ENCODE measurements at regions not wholly inside any gene's neighbourhood (a gene's known extent, or its start where the extent isn't known, plus 50 kb on each side); places are given as distances from the start of the nearest gene placed in this dataset.

DNA sequence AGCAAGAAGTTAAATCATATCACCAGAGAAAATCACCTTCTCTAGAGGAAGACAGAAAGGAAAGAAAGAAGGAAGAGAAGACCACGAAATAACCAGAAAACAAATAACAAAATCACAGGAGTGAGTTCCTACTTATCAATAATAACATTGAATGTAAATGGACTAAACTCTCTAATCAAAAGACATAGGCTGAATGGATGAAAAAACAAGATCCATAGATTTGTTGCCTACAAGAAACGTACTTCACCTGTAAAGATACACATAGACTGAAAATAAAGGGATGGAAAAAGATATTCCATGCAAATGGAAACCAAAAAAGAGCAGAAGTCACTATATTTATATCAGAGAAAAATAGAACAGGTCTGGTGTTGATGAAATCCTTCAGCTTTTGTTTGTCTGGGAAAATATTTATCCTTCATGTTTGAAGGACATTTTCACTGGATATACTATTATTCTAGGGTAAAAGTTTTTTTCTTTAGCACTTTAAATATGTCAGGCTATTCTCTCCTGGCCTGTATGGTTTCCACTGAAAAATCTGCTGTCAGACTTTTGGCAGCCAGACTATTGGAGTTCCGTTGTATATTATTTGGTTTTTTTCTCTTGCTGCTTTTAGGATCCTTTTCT, 202.5 kb upstream of the DUSP10 start:
- H3K4me3 ChIP-seq = no peak overlapping the region
- no peaks in the 10 kb centered on the region for H3K36me3 ChIP-seq (replicated peaks in 1 of 2; ENCODE audit: insufficient read depth in 1 of 2, low read depth in 2 of 2)
- H3K27ac ChIP-seq = no peak overlapping the region
- H3K9me3 ChIP-seq = peaks cover 0 to 12% (median 0%) of the 10 kb centered on the region in 3 donors
- WGBS, 2 donors = 49 to 66% methylated on average over 3 of the region's 3 CpGs
- DNase-seq = no peak
- no peaks in the 10 kb centered on the region for H3K4me1 ChIP-seq
- TF ChIP-seq POLR2A (IDR thresholded peaks at IDR 0.05) = no peak
- H3K27me3 ChIP-seq = no peaks in the 10 kb centered on the region
- ATAC-seq = no peak
- intact Hi-C loops (cut with DNase I) = no loop called here

- no peaks in the 10 kb centered on the region for H3K27me3 ChIP-seq
- H3K4me3 ChIP-seq = no peak overlapping the region
- no peak for DNase-seq
- H3K9me3 ChIP-seq = peaks cover 0 to 6% (median 0%) of the 10 kb centered on the region in 3 donors
- H3K4me1 ChIP-seq = no peaks in the 10 kb centered on the region
- TF ChIP-seq, protein P1, sequence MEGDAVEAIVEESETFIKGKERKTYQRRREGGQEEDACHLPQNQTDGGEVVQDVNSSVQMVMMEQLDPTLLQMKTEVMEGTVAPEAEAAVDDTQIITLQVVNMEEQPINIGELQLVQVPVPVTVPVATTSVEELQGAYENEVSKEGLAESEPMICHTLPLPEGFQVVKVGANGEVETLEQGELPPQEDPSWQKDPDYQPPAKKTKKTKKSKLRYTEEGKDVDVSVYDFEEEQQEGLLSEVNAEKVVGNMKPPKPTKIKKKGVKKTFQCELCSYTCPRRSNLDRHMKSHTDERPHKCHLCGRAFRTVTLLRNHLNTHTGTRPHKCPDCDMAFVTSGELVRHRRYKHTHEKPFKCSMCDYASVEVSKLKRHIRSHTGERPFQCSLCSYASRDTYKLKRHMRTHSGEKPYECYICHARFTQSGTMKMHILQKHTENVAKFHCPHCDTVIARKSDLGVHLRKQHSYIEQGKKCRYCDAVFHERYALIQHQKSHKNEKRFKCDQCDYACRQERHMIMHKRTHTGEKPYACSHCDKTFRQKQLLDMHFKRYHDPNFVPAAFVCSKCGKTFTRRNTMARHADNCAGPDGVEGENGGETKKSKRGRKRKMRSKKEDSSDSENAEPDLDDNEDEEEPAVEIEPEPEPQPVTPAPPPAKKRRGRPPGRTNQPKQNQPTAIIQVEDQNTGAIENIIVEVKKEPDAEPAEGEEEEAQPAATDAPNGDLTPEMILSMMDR (IDR thresholded peaks at IDR 0.05) = no peak
- TF ChIP-seq POLR2A (IDR thresholded peaks at IDR 0.05) = no peak
- no peak for ATAC-seq
- WGBS, 2 donors = 50 to 54% methylated on average over 1 of the region's 1 CpG
- intact Hi-C loops (cut with DNase I) = no loop called here
- no peak overlapping the region for H3K27ac ChIP-seq
- H3K36me3 ChIP-seq (replicated peaks in 1 of 2; ENCODE audit: insufficient read depth in 1 of 2, low read depth in 2 of 2) = no peaks in the 10 kb centered on the region
Observed at GRCh38 chr1:221940631-221941030, 198.7 kb upstream of the DUSP10 start.

DNA sequence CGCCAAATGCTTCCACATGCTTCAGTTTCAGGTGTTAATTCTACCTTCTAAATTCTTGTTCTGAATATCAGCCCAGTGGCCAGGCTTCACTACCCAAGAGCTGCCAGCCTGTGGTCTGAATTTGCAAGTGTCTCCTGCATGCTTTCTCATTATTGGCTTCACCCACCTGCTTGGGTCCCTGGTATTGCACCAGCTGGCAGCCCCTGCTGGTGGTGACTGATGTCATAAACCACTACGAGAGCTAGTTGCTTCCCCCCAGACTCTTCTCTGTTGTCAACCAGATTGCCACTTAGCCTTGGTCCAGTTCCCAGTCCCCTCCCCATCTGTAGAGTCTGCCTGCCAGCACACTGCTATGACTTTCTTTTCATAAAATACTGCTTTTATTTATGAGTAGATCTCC, 197.7 kb upstream of the DUSP10 start:
- Histone ChIP-seq H3K27ac (no peak overlapping the region), H3K4me1 (no peaks in the 10 kb centered on the region), H3K4me3 (no peak overlapping the region), H3K36me3 (replicated peaks in 1 of 2; ENCODE audit: insufficient read depth in 1 of 2, low read depth in 2 of 2) (no peaks in the 10 kb centered on the region), H3K27me3 (no peaks in the 10 kb centered on the region), H3K9me3 (no peaks in the 10 kb centered on the region)
- 45 to 76% methylated on average over 2 of the region's 2 CpGs for WGBS, 2 donors
- ATAC-seq = no peak
- TF ChIP-seq POLR2A (IDR thresholded peaks at IDR 0.05) = no peak
- TF ChIP-seq, protein P1 (IDR thresholded peaks at IDR 0.05) = no peak
- DNase-seq = no peak
- intact Hi-C loops (cut with DNase I) = no loop called here

DNA sequence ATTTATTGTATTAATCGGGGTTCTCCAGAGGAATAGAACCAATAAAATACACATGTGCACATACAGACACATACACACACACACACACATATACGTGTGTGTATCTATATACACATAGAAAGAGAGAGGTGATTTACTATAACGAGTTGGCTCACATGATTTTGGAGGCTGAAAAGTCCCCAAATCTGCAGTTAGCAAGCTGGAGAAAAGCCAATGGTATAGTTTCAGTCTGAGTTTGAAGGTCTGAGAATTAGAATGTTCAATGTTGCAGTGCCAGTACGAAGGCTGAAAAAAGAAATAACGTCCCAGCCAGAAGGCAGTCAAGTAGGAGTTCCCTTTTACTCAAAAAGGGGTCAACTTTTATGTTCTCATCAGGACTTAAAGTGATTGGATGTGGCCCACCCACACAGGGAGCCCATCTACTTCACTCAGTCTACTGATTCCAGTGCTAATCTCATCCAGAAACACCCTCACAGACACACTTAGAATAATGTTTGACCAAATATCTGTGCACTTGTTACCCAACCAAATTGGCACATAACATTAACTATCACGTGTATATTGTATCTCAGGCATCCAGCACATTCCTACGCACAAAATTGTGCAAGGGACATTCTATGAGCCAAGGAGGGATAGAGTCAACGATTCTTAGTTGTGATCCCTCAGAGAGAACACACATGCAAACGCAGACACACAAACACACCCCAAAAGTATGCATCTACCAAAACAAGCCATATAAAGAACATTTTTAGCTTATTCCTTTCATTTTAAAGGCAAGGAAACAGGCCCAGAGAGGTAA, 195.5 kb upstream of the DUSP10 start:
- intact Hi-C loops (cut with DNase I) = no loop called here
- no peaks in the 10 kb centered on the region for H3K9me3 ChIP-seq
- H3K4me3 ChIP-seq = no peak overlapping the region
- H3K27me3 ChIP-seq = no peaks in the 10 kb centered on the region
- no peaks in the 10 kb centered on the region for H3K4me1 ChIP-seq
- TF ChIP-seq, protein P1 (IDR thresholded peaks at IDR 0.05) = no peak
- no peak for TF ChIP-seq POLR2A (IDR thresholded peaks at IDR 0.05)
- WGBS, 2 donors = 81 to 82% methylated on average over 9 of the region's 9 CpGs
- H3K36me3 ChIP-seq (replicated peaks in 1 of 2; ENCODE audit: insufficient read depth in 1 of 2, low read depth in 2 of 2) = no peaks in the 10 kb centered on the region
- H3K27ac ChIP-seq = no peak overlapping the region
- DNase-seq = no peak
- no peak for ATAC-seq

GRCh38 chr1:221933814-221934213, 191.9 kb upstream of the DUSP10 start:
- intact Hi-C loops (cut with DNase I) = no loop called here
- Histone ChIP-seq H3K36me3 (replicated peaks in 1 of 2; ENCODE audit: insufficient read depth in 1 of 2, low read depth in 2 of 2) (no peaks in the 10 kb centered on the region), H3K27me3 (no peaks in the 10 kb centered on the region), H3K27ac (no peak overlapping the region), H3K4me3 (no peak overlapping the region), H3K4me1 (no peaks in the 10 kb centered on the region), H3K9me3 (no peaks in the 10 kb centered on the region)
- 91 to 95% methylated on average over 2 of the region's 2 CpGs for WGBS, 2 donors
- DNase-seq (no peak), ATAC-seq (no peak)
- no peak for TF ChIP-seq POLR2A (IDR thresholded peaks at IDR 0.05)
- TF ChIP-seq, protein P1 (IDR thresholded peaks at IDR 0.05) = no peak
